Medulla oblongata (tissue), 1 donor: ENCODE measurements at regions not wholly inside any gene's neighbourhood (a gene's known extent, or its start where the extent isn't known, plus 50 kb on each side); places are given as distances from the start of the nearest gene placed in this dataset.

Experiments
- DNase-seq: peaks from one replicate; pipeline ENCODE4 v3.0.0-alpha.2; 2015; ENCODE audit errors: extremely low spot score

- DNase-seq: no peak
Observed at GRCh38 chr17:71380936-71381335, 739.9 kb upstream of the SOX9 start.

DNA sequence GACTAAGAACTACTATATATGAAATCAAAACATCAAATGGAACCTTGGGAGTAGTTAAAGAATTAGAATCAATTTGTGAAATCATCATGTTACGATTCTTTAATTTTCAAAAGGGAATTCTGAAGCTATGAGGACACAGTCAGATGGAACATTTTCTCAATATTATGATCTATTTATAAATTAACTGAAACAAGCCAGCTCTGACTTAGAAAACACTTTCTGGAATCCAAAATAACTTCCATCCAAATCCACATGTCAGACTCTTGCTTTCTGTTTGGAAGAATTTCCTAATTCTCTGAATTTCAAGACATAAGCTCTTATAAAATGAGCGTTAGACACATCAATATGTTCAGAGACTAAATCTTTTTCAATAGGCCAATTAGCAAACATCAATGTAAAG, 737.7 kb upstream of the SOX9 start:
- DNase-seq: no peak

DNA sequence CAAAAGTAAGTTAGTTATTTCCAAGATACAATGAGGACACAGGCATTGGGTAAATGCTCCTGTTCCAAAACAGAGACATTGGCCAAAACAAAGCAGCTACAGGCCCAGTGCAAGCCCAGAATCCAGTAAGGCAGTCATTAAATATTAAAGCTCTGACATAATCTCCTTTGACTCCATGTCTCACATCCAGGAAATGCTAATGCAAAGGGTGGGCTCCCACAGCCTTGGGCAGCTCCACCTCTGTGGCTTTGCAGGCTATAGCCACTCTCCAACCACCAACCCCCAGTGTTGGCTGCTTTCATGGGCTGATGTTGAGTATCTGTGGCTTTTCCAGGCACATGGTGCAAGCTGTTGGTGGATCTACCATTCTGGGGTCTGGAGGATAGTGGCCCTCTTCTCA, 733.4 kb upstream of the SOX9 start:
- DNase-seq: no peak

- no peak for DNase-seq
Observed at GRCh38 chr17:71392715-71393567, 727.9 kb upstream of the SOX9 start.

- DNase-seq: no peak
Observed at GRCh38 chr17:71395901-71396300, 724.9 kb upstream of the SOX9 start.

GRCh38 chr17:71396711-71397110, 724.1 kb upstream of the SOX9 start:
- no peak for DNase-seq

- DNase-seq: no peak
Observed at GRCh38 chr17:71398025-71398424, 722.8 kb upstream of the SOX9 start.

GRCh38 chr17:71398800-71399219, 722.0 kb upstream of the SOX9 start:
- no peak for DNase-seq

DNA sequence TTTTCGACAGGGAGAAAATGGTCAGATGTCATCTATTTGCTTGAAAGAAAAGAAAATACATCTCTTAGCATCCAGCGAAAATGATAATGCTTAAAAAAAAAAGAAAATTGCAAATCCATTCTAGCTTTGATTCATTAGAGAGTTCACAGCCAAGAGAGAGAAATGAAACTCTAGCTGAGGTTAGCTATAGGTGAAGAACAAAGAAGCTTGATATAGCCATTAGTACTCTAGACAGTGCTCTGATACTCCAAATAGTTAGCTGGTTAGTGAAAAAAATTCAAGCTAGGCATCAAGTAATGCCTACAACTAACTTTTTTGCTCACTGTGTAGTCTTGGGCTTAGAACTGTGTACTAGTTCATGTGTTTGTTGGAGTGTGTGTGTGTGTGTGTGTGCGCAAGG, 721.6 kb upstream of the SOX9 start:
- no peak for DNase-seq

- DNase-seq: no peak
Observed at GRCh38 chr17:71399649-71400048, 721.2 kb upstream of the SOX9 start.

DNA sequence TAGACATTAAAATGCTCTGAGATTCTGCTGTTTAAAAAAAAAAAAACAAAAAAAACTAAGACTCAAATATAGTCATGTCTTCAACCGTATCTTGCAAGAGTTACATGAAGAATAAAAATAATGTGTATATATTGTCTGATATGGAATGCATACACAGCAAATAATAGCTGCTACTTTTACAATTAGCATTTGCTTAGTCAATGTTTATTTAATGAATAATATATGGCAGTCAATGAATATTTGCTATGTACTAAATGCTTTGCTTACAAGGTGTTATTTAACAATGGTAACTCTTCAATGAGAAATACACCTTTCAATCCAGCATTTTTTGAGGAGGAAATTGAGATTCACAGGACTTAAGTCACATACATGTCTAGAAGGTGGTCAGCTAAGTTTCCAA, 718.8 kb upstream of the SOX9 start:
- no peak for DNase-seq

- no peak for DNase-seq
Observed at GRCh38 chr17:71402661-71403141, 718.1 kb upstream of the SOX9 start.

GRCh38 chr17:71405101-71405500, 715.7 kb upstream of the SOX9 start:
- DNase-seq: no peak

- DNase-seq: no peak
Observed at GRCh38 chr17:71407981-71408380, 712.8 kb upstream of the SOX9 start.

- DNase-seq: no peak
Observed at GRCh38 chr17:71409137-71409536, 711.7 kb upstream of the SOX9 start.

GRCh38 chr17:71409712-71410111, 711.1 kb upstream of the SOX9 start:
- DNase-seq: no peak

GRCh38 chr17:71412803-71413202, 708.0 kb upstream of the SOX9 start:
- no peak for DNase-seq

- no peak for DNase-seq
Observed at GRCh38 chr17:71413935-71414334, 706.9 kb upstream of the SOX9 start.

DNA sequence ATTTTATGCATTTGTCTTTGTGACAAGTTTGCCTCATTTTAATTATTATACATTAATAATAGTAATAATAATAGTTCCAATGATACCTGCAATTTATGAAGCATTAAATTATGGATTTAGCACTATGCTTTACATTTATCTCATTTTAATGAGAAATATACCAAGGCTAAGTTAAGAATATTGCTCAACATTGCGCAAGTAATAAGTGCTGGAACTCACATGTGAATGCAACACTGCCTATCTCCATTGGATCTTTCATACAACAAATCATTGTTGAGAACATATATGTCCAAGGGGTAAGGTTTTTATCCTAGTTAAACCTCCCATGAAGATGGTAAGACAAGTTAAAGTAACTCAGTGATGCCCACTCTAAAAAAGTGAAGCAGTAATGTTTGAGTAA, 703.7 kb upstream of the SOX9 start:
- no peak for DNase-seq

GRCh38 chr17:71422968-71423367, 697.9 kb upstream of the SOX9 start:
- DNase-seq: no peak

- DNase-seq: no peak
Observed at GRCh38 chr17:71423871-71424546, 696.8 kb upstream of the SOX9 start.

GRCh38 chr17:71427801-71428200, 693.0 kb upstream of the SOX9 start:
- no peak for DNase-seq

- DNase-seq: no peak
Observed at GRCh38 chr17:71428897-71429296, 691.9 kb upstream of the SOX9 start.
